Stimulated activated CD8-positive, alpha-beta memory T cell treated with anti-CD3 and anti-CD28 coated beads, Interleukin-4, amount 100 ng/mL, for 48 hours (primary cell): ENCODE measurements at regions not wholly inside any gene's neighbourhood (a gene's known extent, or its start where the extent isn't known, plus 50 kb on each side); places are given as distances from the start of the nearest gene placed in this dataset.
A peak's percentile ranks its signal among the peaks of the same experiment; 100 is the strongest.
"Not testable (repeated sequence)": the region's sequence is repeated elsewhere in the genome, so short reads cannot be mapped to it uniquely, and the experiment has no call there.

ENCODE experiments used
- DNase-seq: peaks from one replicate; pipeline ENCODE4 v3.0.0-alpha.2; 2020

DNA sequence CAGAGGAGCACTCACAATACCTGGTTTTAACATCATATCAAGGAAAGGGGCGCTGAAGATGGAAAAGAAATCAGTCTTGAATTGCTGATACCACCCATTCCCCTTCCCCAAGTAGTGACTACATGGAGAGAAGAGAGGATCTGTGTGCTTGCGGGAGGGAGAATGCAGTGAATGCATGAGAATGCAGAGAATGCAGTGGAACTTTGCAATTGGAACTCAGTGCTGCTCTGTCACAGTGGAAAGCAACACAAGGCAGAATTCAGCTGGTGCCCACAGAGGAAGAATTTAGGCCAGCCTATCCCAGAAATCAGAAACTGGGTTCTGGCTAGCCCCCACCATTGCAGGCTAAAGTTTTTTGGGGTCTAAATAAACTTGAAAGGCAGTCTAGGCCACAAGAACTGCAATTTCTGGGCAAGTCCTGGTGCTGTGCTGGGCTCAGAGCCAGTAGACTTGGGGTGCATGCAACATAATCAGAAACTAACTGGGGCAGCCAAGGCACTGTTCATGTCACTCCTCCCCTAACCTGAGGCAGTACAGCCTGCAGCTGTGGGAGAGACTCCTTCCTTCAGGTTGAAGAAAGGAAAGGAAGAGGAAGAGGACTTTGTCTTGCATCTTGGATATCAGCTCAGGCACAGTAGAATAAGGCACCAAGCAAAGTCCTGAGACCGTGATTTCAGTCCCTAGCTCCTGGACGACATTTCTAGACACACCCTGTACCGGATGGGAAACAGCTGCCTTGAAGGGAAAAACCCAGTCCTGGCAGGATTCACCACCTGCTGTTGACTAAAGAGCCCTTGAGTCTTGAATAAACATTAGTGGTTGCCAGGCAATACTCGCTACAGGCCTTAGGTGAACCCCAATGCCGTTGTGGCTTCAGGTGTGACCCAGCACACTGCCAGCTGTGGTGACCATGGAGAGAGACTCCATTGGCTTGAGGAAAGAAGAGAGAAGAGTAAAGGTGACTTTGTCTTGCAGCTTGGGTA, 329.3 kb downstream of the TBL1XR1 start:
- DNase-seq: no peak

DNA sequence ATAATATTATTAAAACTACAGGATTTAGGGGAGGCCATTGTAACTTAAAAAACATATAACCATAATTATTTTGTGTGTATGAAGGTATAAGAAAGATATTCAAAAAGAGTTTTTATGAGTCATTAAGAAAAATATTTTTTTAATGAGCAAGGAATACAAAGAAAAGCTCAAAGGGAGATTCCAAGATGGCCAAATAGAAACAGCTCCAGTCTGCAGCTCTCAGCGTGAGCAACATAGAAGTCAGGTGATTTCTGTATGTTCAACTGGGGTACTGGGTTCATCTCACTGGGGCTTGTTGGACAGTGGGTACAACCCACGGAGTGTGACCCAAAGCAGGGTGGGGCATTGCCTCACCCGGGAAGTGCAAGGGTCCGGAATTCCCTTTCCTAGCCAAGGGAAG, 336.1 kb downstream of the TBL1XR1 start:
- no peak for DNase-seq

DNA sequence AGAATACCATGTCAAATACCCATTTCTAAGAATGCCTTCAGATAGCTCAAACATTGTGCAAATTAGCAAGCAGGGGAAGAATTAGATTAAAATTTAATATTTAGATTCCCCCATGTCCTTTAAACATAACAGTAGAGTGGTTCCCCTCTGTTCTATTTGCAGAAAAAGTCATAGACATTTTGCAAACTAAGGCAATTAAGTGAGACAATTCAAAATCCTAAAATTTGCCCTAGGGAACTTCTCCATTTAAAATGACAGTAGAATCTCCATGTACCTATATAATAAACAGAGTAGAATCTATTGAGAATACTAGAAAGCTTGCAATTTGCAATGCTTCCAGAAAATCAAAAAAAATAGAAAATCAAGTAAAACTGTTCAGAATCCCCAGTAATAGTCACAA, 340.6 kb downstream of the TBL1XR1 start:
- DNase-seq: no peak

DNA sequence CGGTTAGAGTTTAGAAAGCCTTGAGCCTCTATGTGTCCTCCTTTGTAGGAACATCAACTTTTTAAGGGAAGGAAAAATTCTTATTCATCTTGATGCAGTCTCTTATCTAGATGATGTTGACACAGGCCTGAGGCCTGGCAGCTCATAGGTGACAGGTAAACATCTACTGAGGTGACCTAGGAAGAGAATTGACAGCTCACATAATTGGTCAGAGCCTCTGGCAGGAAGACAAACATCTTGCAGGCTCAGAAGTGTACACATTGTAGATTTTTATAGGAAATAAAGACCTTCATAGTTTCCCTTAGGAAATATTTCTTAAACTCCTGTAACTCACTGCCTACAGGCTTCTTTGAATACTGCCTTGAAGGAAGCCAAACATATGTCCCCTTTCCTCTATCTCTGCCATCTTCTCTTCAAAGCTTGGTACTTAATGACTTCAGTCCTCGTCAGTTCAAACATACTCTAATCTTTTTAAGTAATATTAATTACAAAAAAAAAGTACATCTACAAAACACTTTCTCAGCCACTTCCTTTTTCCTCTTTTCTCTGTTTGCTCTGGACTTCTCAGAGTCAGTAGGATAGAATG, 341.3 kb downstream of the TBL1XR1 start:
- no peak for DNase-seq

DNA sequence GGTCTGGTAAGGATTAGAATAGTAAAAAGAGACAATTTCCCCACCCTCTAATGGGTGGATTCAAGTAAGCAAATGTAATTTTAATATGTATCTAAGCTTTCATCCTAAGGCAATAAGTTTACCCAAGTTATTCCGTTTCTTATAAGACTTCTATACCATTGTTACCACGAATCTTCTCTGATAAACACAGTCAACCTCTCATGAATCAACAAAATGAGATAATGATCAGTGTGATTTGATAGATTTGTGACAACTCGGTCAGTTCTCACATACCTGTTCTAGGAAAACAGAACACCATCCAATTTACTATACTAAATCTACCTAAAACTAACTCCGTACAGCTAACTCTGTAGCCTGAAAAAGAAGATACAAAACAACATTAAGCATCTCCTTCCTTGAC, 342.1 kb downstream of the TBL1XR1 start:
- no peak for DNase-seq

DNA sequence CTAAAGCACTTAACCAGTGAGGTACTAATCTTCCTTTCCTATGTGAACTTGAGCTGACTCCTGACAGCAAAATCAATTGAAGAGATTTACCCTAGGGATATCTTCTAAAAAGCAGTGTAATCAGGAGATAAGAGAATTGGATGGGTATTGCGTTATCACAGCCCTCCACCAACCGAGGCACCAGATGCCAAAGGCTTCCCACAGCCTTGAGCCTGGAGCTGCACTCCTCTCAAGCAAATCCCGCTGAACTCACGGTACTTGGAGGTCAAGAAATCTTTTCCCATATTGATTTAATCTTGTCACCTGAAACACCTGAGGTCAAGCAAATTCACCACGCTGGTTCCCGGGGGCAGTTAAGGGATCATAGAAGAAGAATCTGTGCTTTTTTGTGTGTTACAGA, 346.8 kb downstream of the TBL1XR1 start:
- no peak for DNase-seq

DNA sequence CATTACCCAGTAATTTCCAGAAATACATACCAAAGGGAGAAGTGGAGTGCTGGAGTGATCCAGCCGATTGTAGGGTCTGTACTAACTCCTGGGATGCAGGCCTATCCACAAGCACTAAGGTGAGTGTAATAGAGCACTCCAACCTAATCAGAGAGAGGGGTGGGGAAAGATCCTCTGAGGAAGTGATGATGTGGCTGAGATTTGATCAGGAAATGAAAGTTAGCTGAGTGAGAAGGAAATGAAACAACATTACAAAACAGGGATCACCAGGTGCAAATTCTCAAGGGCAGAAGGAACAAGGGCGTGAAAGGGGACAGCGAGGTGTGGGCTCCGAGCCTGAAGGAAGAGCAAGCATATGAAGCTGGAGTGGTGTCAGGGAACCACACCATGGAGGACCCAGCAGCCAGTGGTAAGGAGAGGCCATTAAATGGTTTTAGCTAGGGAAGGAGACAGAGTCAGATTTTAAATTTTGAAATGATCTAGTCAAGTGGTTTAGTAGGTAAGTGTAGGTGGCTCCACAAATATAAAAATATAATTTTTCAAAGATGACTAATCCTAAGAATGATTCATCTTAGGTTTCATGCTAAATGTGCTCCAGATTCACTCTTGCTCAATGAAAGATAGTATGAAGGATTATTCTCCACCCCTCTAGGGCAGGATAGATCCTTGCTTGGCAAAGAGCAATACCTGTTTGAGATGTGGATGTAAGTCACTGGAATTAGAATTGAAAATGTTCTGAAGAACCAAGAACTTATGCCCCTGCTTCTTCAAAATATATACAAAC, 348.7 kb downstream of the TBL1XR1 start:
- no peak for DNase-seq

DNA sequence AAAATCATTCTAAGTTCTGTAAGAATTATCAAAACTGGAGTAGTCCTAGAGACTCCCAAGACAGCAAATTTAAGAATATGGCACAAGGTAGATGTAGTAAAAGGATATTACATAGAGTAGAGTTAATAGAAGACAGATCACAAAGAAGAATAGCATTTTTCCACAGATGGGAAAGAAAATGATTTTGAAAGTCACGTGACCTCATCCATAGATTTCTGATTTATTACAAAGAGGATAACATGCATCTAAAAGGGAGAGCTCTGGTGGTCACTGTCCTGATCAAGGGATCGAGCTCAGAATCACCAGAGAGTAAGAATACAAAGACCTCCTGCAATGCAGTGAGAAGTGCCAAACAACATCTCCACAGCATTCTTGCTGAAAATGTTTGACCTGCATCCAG, 354.4 kb downstream of the TBL1XR1 start:
- no peak for DNase-seq

DNA sequence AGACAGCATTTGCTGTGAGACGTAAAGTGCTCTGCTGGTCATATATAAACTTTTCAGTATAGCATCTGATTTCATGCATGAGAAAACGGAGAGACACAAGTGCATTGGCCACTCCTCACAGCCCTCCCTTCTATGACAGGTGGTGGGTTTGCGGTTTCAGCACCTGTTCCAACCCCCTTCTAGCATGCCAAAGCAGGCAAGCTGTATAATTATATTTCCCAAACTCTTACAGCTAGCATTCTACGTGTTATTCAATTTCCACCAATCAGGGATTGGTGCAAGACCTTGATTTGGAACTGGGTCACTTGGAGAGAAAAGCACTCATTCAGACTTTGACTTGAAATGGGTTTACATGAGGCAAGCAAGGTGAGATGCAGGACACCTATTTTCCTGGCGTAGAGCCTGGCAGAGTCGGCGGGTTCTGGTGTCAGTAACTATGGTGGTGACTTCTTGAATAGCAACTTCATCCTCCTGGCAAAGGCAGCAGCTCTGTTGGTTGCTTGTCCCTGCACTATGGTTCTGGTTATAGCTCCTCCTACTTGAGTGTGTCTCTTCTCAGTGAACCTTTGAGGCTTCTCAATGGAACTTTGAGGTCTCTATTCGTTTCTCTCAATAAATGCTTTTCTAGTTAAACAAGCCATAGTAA, 356.5 kb downstream of the TBL1XR1 start:
- DNase-seq: no peak

DNA sequence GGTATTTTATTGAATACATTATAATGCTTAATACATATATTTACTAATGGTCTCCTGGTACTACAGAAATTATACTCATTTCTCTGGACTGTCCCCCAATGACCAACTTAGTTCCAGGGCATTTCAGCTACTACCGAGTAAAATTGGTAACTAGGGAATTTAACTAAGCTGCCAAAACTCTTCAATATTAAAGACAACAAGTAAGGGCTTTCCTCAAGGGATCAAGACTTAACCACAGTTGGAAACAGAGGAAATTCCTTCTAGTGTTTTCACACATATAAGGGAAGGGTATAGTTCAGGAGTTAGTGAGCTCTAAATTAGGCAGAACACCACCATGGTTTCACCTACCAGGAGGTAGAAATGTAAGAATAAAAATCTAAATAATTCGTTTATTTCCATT, 357.4 kb downstream of the TBL1XR1 start:
- DNase-seq: no peak

DNA sequence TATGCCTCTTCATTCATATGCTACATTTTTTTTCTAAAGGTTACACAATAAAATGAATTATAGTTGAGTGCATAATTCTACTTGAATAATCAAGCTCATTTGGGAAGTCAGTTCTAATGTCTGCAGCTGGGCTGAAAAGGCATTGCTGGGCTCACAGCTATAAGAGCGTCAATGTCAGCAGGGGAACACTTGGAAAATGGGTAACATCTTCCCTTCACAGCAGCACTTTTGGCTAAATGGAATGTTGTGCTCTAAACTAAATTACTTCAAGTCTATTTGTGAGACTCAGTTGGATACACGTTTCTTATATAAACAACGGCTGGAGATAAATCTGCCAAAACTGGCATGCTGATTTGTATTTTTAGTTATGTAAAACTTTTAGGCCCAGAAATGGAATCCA, 357.8 kb downstream of the TBL1XR1 start:
- no peak for DNase-seq

DNA sequence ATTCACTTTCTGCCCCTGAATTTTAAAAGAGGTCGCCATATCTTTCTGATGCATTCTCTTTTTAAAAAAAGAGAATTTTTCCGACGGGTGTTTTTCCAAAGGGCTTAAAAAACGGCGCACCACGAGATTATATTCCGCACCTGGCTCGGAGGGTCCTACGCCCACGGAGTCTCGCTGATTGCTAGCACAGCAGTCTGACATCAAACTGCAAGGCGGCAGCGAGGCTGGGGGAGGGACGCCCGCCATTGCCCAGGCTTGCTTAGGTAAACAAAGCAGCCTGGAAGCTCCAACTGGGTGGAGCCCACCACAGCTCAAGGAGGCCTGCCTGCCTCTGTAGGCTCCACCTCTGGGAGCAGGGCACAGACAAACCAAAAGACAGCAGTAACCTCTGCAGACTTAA, 370.0 kb downstream of the TBL1XR1 start:
- DNase-seq: not testable (repeated sequence)

DNA sequence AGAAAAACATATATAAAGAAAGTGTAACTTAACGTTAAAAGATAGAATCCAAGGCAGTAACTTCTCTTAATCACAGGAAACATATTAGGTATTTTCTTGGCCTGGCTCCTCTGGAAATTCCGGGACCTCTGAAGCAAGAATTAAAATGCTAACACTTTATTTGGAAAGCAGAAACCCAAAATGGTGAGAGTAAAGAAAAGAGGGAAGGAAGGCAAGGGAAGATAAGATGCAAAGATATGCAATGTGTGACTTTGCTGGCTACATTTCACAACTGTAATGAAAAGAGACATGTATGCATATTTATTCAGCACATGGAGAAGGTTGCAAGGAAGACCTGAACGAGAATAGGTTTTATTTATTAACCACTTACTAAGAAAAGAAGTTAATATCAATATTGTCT, 372.5 kb downstream of the TBL1XR1 start:
- DNase-seq: no peak

DNA sequence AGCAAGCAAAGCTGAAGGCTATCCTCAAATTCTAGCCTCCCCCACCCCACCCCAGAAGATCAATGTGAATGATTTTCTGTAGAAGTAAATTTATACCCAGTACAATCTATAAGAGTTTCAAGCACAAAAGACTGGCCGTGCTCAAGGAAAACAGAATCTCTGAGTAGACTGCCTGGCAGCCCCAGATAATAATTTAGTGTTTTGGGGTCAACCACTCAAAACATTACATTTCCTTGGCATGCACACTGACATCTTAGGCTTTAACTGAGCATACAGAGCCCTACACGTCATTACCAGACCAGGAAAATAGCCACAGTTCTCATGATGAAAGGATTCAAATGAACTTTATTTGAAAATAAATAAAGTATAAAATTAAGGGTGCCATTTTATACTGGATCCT, 376.5 kb downstream of the TBL1XR1 start:
- DNase-seq: no peak

DNA sequence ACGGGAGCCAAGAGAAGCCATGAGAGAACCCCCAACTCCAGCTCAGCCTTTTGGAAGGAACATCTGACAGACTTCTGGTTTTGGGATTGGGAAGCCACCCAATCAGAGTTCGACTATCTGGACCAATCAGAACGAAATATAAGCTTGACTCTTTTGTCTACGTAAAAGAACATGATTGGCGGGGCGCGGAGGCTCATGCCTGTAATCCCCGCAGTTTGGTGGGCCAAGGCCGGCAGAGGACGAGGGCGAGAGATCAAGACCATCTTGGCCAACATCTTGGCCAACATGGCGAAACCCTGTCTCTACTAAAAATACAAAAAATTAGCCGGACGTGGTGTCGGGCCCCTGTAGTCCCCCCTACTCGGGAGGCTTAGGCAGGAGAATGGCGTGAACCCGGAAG, 380.3 kb downstream of the TBL1XR1 start:
- no peak for DNase-seq

DNA sequence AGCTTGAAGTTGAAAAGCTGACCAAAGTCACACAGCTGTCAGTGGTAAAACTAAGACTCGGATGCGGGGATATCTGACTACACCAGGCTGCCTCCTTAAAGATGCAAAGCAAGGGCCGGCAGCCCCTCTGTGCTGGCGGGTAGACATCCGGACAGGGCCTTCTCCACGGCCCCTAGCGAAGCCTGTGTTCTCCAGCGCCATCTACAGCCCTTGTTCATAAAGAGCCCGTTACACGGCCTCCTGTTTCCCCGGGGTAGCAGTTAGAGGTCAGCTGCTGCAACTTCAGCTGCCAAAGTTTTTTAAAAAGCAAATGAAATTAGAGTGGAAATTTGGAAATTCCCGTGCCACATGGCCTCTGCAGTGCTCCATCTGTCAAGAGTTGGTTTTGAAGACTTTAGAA, 383.0 kb downstream of the TBL1XR1 start:
- DNase-seq: peak; percentile 53

DNA sequence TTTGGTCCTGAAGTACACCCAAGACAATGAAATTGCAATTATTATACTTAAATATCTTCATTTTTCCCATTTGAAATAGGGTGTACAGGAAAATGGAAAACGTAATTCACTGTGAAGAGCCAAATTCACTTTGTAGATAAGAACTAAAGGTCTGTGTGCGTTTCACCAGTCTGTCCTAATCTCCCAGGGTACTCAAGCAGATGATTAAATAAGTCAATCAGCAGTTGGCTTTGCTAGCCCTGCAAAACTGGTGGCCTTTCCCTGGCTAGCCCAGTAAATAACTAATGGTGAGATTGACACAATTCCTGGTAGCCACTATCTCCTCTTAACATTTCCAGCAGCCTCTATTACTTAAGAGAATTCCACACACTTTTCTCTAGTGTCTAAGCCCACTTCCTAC, 389.3 kb downstream of the TBL1XR1 start:
- no peak for DNase-seq

DNA sequence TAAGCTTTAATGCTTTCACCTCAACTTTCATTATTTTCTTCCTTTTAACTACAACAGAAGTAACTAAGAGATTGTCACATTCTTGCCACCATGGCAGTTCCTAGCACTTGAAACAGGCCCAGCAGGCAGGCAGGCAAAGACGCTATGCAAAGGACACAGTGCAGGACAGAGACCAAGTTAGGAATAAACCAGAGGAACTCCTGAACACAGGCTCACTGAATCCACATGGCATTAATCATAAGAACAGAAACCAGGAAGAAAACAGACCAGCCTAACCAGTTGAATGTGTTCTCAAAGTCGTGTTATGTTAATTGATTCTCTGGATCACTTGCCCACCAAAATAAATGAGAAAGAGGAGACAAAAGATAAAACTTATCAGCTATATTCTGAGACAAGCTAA, 397.6 kb downstream of the TBL1XR1 start:
- no peak for DNase-seq

DNA sequence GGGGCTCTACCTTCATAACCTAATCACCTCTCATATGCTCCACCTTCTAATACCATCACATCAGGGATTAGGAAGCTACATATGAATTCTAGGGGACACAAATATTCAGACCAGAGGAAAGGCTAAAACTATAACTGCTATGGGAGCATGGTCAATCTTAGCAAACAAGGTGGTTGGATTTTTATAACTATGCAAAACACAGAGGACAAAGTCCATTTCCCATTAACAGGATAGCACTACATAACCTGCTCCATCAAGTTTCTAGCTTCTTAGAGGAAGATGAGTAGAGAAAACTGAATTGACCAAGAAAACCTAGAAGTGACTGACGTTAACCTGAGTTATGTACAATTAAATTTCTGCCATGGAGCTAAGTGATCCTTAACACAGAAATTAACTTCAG, 398.6 kb downstream of the TBL1XR1 start:
- no peak for DNase-seq

DNA sequence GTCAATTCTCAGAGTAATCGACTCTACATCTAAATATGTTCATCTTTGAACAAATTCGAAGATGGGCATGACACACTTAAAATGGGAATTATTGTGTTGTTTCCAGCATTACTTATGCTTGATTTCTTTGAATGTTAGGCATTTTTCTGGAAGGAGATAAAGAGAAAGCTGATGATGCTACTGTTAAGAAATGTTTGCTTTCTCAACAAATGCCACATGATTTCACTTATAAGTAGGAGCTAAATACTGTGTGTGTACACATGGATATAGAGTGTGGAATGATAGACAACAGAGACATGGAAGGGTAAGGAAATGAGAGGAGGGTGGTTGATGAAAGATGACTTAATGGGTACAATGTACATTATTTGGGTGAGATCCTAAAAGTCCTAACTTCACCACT, 400.9 kb downstream of the TBL1XR1 start:
- DNase-seq: no peak

DNA sequence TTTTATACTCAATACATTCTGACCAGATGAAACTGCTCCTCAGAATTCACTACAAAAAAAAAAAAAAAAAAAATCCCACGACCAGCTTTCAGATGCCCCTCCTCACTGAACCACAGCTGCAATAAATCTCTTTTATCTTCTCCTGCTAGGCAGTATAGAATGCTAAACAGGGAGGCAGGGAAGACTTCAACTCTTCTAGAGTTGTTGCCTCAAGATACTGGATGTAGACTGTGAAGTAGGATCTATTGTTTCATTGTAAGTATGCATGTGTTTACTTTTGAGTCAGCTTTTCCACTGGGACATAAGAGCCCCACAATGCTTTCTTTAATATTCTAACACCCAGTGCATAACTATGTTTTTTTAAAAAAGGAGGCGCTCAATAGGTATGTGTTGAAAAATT, 401.4 kb downstream of the TBL1XR1 start:
- no peak for DNase-seq

DNA sequence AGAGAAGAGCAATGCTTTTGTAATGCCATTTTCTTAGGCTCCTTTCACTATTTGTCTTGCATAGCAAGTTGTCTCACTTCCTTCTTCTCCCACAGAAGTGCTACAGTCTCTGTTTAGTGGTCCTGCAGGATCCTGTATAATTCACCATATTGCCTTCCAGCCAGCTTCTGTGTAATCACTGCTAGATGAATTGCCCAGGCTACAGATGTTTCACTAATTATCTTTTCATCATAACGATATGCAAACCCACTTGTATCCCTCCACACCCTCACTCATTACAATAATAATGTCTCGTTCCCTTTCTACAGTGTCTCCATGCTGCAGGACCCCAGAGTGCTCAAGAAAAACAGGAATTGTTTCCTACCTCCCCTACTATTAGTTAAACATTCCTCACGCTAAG, 402.9 kb downstream of the TBL1XR1 start:
- DNase-seq: no peak

DNA sequence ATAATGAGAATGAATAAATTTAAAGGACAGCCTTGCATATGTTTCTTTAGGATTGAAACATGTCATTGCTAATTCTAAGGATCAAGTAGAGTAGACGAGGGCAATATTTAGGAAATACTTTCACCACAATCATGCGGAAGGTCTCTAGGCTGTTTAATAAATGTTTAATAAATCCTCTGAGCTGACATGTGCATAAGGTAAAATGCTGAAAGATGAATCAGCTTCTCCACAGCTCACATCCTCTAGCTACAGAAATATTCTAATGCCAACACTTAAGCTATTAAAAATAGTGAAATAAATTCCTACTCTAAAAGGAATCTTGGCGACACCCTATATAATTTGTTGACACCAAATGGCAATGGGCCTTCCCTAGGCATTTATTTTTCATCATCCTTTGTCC, 407.3 kb downstream of the TBL1XR1 start:
- no peak for DNase-seq
